ENCODE measurements at regions not wholly inside any gene's neighbourhood (a gene's known extent, or its start where the extent isn't known, plus 50 kb on each side); places are given as distances from the start of the nearest gene placed in this dataset.
"Not testable (repeated sequence)": the region's sequence is repeated elsewhere in the genome, so short reads cannot be mapped to it uniquely, and the experiment has no call there.

DNA sequence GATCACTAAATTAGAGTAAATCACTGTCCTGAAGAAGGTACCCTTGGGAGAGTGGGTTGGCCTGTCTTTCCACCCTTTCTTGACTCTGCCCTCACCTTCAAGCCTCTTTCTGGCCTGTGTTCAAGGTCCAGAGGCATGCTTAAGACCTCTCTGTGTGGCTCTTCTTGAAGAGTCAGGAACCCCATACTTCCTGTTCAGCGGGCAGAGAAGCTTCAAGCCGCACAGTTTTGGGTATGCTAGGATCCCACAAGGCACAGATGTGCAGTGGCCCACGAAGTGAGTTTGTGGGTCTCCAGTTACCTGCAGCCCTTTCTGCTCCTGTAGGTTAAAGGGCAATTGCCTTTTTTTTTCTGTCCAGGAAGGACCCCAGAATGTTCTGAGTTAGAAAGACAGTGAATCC is 185.4 kb downstream of the FAM72C start:
- H3K27me3 Mint-ChIP-seq (ENCODE audit: low read depth); H3K9me3 Mint-ChIP-seq; DNase-seq (ENCODE audit: low read depth, low spot score); H3K4me1 Mint-ChIP-seq; H3K36me3 Mint-ChIP-seq (ENCODE audit: low read depth); H3K4me3 Mint-ChIP-seq; H3K27ac Mint-ChIP-seq (ENCODE audit: unreplicated experiment): not testable (repeated sequence)

DNA sequence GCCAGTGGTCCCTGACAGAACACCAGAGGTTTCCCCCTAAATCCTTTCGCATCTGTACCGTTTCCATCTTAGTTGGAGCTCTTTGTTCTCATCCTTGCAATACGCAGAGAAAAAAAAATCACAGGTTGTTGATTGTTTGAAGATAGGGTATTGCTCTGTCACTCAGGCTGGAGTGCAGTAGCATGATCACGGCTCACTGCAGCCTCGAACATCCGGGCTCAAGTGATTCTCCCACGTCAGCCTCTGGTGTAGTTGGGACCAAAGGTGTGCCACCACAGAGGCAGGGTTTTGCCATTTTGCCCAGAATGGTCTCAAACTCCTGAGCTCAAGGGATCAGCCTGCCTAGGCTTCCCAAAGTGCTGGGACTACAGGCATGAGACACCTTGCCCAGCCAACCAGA is 185.9 kb downstream of the FAM72C start:
- H3K27ac Mint-ChIP-seq (ENCODE audit: unreplicated experiment); H3K27me3 Mint-ChIP-seq (ENCODE audit: low read depth); H3K4me1 Mint-ChIP-seq; H3K9me3 Mint-ChIP-seq; DNase-seq (ENCODE audit: low read depth, low spot score); H3K4me3 Mint-ChIP-seq; H3K36me3 Mint-ChIP-seq (ENCODE audit: low read depth): not testable (repeated sequence)

- not testable (repeated sequence) for H3K27me3 Mint-ChIP-seq (ENCODE audit: low read depth); DNase-seq (ENCODE audit: low read depth, low spot score); H3K27ac Mint-ChIP-seq (ENCODE audit: unreplicated experiment); H3K4me3 Mint-ChIP-seq; H3K9me3 Mint-ChIP-seq; H3K36me3 Mint-ChIP-seq (ENCODE audit: low read depth); H3K4me1 Mint-ChIP-seq
Measured at GRCh38 chr1:143784239-143784882, 187.4 kb downstream of the FAM72C start.

DNA sequence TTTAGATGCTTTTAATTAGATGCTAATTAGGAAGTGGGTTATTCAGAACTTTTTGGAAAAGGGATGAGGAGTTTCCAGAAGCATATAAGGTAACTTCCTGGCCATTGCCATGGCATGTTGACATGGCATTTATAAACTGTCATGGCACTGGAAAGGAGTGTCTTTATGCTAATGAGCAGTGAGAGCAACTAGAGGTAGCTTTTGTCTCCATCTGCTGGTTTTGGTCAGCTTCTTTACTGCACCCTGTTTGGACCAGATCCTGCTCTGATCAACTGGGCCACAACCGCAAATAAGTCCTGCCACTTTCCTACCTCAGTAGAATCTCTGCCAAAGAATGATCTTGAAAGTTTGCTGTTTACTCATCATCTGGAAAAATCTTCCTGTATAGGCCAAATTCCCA is 193.6 kb downstream of the FAM72C start:
- H3K4me3 Mint-ChIP-seq; H3K27ac Mint-ChIP-seq (ENCODE audit: unreplicated experiment); H3K27me3 Mint-ChIP-seq (ENCODE audit: low read depth); H3K9me3 Mint-ChIP-seq; DNase-seq (ENCODE audit: low read depth, low spot score); H3K4me1 Mint-ChIP-seq; H3K36me3 Mint-ChIP-seq (ENCODE audit: low read depth): not testable (repeated sequence)

DNA sequence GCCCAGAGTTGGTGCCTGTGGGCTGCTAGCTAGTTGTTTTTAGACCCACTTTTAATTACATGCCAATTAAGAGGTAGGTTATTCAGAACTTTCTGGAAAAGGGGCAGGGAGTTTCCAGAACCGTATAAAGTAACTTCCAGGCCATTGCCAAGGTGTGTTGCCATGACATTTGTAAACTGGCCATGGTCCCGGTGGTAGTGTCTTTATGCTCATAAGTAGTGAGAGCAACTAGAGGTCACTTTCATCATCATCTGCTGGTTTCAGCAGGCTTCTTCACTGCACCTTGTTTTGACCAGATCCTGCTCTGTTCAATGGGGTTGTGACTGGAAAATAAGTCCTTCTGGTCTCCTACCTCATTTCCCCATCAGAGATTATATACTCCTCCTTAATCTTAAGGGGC is 207.0 kb downstream of the FAM72C start:
- not testable (repeated sequence) for H3K27ac Mint-ChIP-seq (ENCODE audit: unreplicated experiment); DNase-seq (ENCODE audit: low read depth, low spot score); H3K4me1 Mint-ChIP-seq; H3K9me3 Mint-ChIP-seq; H3K27me3 Mint-ChIP-seq (ENCODE audit: low read depth); H3K4me3 Mint-ChIP-seq; H3K36me3 Mint-ChIP-seq (ENCODE audit: low read depth)

DNA sequence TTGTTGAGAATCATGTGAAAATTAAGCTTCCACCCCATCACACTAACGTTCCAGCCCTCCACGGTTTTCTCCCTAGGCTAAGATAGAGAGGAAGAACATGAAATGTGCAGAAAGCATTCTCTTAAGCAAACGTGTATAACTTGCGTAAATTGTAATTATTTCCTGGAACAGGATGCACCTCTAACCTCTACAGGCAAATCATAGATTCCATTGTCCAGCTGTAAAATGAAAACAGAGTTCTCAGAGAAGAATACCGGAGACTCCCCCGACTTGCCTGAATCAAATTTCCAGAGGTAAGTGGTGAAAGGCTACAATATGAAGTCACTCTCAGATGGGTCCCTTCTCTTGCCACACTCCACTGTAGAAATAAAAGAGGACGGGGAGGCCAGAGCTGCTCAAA is 211.4 kb downstream of the FAM72C start:
- not testable (repeated sequence) for H3K4me1 Mint-ChIP-seq; H3K36me3 Mint-ChIP-seq (ENCODE audit: low read depth); H3K27ac Mint-ChIP-seq (ENCODE audit: unreplicated experiment); H3K4me3 Mint-ChIP-seq; DNase-seq (ENCODE audit: low read depth, low spot score); H3K27me3 Mint-ChIP-seq (ENCODE audit: low read depth); H3K9me3 Mint-ChIP-seq

DNA sequence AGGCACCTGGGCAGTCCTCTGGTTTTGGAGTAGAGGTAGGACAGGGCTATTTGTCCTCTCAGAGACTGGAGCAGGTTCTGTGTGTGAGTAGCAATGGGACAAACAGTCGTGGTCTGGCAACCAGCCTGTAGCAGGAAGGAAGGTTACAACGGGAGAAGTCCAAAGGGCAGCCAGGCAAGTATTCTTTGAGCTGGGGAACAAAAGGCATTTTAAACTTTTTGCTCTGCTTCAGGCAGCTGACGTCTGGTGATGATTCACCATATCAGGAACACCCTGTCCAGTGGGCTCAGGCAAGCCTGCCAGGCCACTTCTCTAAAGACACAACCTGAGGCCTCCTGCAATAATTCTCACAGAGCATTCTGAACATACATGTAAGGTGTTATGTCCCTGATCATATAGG is 215.8 kb downstream of the FAM72C start:
- DNase-seq (ENCODE audit: low read depth, low spot score); H3K4me3 Mint-ChIP-seq; H3K4me1 Mint-ChIP-seq; H3K27ac Mint-ChIP-seq (ENCODE audit: unreplicated experiment); H3K27me3 Mint-ChIP-seq (ENCODE audit: low read depth); H3K36me3 Mint-ChIP-seq (ENCODE audit: low read depth): not testable (repeated sequence)
- peaks cover 12% of the 10 kb centered on the region for H3K9me3 Mint-ChIP-seq

DNA sequence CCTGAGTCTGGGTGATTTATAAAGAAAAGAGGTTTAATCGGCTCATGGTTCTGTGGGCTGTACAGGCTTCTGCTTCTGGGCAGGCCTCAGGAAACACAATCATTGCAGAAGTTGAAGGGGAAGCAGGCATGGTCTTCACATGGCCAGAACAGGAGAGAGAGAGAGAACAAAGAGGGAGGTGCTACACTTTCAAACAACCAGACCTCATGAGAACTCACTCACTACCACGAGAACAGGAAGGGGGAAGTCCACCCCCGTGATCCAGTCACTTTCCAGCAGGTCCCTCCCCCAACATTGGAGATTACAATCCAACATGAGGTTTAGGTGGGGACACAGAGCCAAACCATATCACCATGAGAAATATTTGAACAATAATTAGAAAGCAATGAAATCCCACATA is 222.9 kb downstream of the FAM72C start:
- H3K36me3 Mint-ChIP-seq (ENCODE audit: low read depth), result no peaks in the 10 kb centered on the region
- TF ChIP-seq, protein P1, sequence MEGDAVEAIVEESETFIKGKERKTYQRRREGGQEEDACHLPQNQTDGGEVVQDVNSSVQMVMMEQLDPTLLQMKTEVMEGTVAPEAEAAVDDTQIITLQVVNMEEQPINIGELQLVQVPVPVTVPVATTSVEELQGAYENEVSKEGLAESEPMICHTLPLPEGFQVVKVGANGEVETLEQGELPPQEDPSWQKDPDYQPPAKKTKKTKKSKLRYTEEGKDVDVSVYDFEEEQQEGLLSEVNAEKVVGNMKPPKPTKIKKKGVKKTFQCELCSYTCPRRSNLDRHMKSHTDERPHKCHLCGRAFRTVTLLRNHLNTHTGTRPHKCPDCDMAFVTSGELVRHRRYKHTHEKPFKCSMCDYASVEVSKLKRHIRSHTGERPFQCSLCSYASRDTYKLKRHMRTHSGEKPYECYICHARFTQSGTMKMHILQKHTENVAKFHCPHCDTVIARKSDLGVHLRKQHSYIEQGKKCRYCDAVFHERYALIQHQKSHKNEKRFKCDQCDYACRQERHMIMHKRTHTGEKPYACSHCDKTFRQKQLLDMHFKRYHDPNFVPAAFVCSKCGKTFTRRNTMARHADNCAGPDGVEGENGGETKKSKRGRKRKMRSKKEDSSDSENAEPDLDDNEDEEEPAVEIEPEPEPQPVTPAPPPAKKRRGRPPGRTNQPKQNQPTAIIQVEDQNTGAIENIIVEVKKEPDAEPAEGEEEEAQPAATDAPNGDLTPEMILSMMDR (conservative IDR thresholded peaks at IDR 0.05), result no peak
- no peak overlapping the region for H3K27ac Mint-ChIP-seq (ENCODE audit: unreplicated experiment)
- peaks cover 13% of the 10 kb centered on the region for H3K9me3 Mint-ChIP-seq
- H3K4me3 Mint-ChIP-seq, result no peak overlapping the region
- no peaks in the 10 kb centered on the region for H3K27me3 Mint-ChIP-seq (ENCODE audit: low read depth)
- DNase-seq (ENCODE audit: low read depth, low spot score), result no peak
- H3K4me1 Mint-ChIP-seq, result no peaks in the 10 kb centered on the region

DNA sequence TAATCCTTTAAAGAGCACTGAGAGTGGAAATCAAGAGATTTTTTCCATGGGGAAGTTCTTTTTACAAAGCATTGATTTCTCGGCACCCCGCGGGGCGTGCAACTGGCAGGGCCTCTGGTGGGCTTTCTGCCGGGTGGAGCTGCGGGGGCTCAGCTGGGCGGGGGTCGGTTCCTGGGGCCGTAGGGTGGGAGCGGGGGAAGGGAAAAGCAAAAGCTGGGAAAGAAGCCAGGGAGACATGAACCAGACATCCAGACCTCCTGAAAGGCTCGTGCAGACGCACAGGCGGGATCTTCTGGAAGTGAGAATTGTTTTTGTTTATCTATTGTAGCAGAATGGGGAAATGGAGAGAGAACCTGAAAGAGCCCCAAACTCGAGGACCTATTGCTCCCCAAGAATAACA is 235.2 kb downstream of the FAM72C start:
- Mint-ChIP-seq H3K27me3 (ENCODE audit: low read depth) (peaks cover 6% of the 10 kb centered on the region), H3K9me3 (peaks cover 4% of the 10 kb centered on the region), H3K4me1 (no peaks in the 10 kb centered on the region), H3K27ac (ENCODE audit: unreplicated experiment) (no peak overlapping the region), H3K36me3 (ENCODE audit: low read depth) (no peaks in the 10 kb centered on the region), H3K4me3 (peak overlapping the region; percentile 49)
- no peak for DNase-seq (ENCODE audit: low read depth, low spot score)
- TF ChIP-seq, protein P1 (conservative IDR thresholded peaks at IDR 0.05), result no peak
